Left ventricle myocardium inferior (tissue), 1 donor: ENCODE measurements at regions not wholly inside any gene's neighbourhood (a gene's known extent, or its start where the extent isn't known, plus 50 kb on each side); places are given as distances from the start of the nearest gene placed in this dataset.

Experiments used
- DNase-seq: peaks from one replicate; pipeline ENCODE4 v3.0.0-alpha.2; 2020
- H3K27ac ChIP-seq: fragments of 200-600 bp; replicated peaks from 2 replicates; pipeline ENCODE4 v1.8.0; 2021
- H3K27me3 ChIP-seq: fragments of 200-600 bp; 2 replicates; pipeline ENCODE4 v1.8.0; 2021; ENCODE audit warnings: low read depth
- H3K36me3 ChIP-seq: fragments of 200-600 bp; 2 replicates; pipeline ENCODE4 v1.8.0; 2021
- H3K4me1 ChIP-seq: fragments of 200-600 bp; 2 replicates; pipeline ENCODE4 v1.8.0; 2021
- H3K4me3 ChIP-seq: fragments of 200-600 bp; 2 replicates; pipeline ENCODE4 v1.8.0; 2021; ENCODE audit warnings: mild to moderate bottlenecking, moderate library complexity
- H3K9me3 ChIP-seq: fragments of 200-600 bp; replicated peaks from 2 replicates; pipeline ENCODE4 v1.8.0; 2021
- intact Hi-C: fragments of 100-400 bp; cut with micrococcal nuclease; formaldehyde crosslinking; loops from one replicate; pipeline ENCODE4 v1.11.0; 2022
- TF ChIP-seq, protein P1 (sequence below): fragments of 200-600 bp; IDR thresholded peaks from 2 replicates; pipeline ENCODE4 v1.8.0; 2021; ENCODE audit warnings: antibody characterized with exemption, mild to moderate bottlenecking, borderline replicate concordance
- donor health status: DM: no; HTN: yes; CAD: no; lungs with severe emphysema.

DNA sequence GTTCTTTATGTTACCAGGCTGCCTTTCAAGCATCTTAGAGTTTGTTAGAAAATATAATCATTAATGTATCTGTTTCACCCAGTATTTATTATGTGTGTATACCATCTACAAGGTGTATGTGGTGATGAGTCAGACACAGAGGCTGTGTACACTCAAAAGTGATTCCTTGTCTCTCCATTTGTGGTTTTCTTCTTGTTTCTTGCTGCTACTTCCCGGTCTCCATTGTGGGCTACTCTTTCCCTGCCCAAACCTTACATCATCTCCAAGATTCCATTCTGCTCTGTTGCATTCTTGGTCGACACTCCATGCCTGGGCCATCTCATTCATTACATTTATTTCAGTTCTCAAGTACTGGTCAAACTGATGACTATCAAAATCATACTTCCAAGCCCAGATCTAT, 182.2 kb upstream of the STXBP5 start:
- Histone ChIP-seq H3K4me1 (no peaks in the 10 kb centered on the region), H3K27ac (no peak overlapping the region), H3K4me3 (no peak overlapping the region), H3K36me3 (no peaks in the 10 kb centered on the region), H3K27me3 (no peaks in the 10 kb centered on the region), H3K9me3 (no peaks in the 10 kb centered on the region)
- TF ChIP-seq, protein P1, sequence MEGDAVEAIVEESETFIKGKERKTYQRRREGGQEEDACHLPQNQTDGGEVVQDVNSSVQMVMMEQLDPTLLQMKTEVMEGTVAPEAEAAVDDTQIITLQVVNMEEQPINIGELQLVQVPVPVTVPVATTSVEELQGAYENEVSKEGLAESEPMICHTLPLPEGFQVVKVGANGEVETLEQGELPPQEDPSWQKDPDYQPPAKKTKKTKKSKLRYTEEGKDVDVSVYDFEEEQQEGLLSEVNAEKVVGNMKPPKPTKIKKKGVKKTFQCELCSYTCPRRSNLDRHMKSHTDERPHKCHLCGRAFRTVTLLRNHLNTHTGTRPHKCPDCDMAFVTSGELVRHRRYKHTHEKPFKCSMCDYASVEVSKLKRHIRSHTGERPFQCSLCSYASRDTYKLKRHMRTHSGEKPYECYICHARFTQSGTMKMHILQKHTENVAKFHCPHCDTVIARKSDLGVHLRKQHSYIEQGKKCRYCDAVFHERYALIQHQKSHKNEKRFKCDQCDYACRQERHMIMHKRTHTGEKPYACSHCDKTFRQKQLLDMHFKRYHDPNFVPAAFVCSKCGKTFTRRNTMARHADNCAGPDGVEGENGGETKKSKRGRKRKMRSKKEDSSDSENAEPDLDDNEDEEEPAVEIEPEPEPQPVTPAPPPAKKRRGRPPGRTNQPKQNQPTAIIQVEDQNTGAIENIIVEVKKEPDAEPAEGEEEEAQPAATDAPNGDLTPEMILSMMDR = no peak
- DNase-seq = no peak
- intact Hi-C loops = no loop called here

DNA sequence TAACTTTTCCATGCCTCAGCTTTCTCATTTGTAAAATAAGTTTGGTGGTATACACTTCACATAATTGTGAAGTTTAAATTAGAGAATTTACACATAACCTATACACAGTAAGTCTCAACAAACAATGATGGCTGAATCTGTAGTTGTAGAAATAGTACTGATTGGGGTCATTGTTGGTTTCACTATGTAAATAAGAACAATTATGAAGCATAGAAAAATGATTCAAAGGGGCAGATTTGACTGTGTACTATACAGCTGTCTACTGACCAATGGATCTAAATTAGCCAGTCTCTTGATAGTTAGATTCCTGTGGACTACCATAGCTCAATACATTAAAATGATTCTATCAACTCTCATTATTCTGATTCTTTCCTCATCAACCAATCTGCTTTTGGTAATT, 181.1 kb upstream of the STXBP5 start:
- Histone ChIP-seq H3K27ac (no peak overlapping the region), H3K9me3 (no peaks in the 10 kb centered on the region), H3K36me3 (no peaks in the 10 kb centered on the region), H3K4me3 (no peak overlapping the region), H3K4me1 (no peaks in the 10 kb centered on the region), H3K27me3 (no peaks in the 10 kb centered on the region)
- intact Hi-C loops = no loop called here
- TF ChIP-seq, protein P1 = no peak
- no peak for DNase-seq

DNA sequence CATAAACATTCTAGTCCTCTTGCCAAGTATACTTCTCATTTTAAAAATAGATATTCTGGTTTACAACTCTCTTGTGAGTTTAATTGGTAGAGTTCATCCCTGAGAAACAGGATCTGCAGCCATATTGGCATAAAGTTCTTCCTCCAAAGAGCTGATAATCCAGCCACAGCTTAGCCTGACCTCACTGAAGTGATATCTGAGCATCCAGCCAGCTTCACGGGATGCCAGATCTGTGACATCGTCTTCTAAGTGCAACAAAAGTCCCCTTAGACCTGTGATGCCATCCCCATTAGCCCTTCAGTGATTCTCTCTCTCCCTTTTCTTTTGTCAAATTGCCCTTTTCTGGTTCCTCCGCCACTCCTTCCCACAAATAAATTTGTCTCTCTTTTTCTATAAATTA, 180.6 kb upstream of the STXBP5 start:
- intact Hi-C loops = no loop called here
- no peaks in the 10 kb centered on the region for H3K27me3 ChIP-seq
- H3K27ac ChIP-seq = no peak overlapping the region
- no peak for DNase-seq
- H3K4me3 ChIP-seq = no peak overlapping the region
- H3K4me1 ChIP-seq = no peaks in the 10 kb centered on the region
- TF ChIP-seq, protein P1 = no peak
- H3K9me3 ChIP-seq = no peaks in the 10 kb centered on the region
- no peaks in the 10 kb centered on the region for H3K36me3 ChIP-seq

DNA sequence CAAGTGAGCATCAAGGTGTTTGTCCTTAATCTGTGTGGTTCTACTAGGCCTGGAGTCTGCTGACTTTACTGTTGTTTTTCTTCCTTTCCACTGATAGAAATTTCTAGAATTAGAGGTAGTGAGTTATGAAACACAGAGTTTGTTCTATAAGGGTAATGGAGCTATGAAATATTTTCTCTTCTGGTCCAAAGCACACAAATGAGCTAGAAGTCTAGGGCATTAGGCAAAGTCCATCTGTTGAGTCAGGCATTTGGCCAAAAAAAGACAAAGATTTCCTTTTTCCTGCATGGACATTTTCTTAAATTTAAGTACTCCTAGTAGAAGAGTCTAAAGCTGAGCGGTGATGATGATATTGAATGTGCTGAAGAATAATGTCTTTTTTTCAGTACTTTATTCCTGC, 174.3 kb upstream of the STXBP5 start:
- intact Hi-C loops = no loop called here
- H3K27ac ChIP-seq = no peak overlapping the region
- no peak for DNase-seq
- H3K36me3 ChIP-seq = no peaks in the 10 kb centered on the region
- H3K27me3 ChIP-seq = no peaks in the 10 kb centered on the region
- H3K4me3 ChIP-seq = no peak overlapping the region
- TF ChIP-seq, protein P1 = no peak
- no peaks in the 10 kb centered on the region for H3K9me3 ChIP-seq
- H3K4me1 ChIP-seq = no peaks in the 10 kb centered on the region

DNA sequence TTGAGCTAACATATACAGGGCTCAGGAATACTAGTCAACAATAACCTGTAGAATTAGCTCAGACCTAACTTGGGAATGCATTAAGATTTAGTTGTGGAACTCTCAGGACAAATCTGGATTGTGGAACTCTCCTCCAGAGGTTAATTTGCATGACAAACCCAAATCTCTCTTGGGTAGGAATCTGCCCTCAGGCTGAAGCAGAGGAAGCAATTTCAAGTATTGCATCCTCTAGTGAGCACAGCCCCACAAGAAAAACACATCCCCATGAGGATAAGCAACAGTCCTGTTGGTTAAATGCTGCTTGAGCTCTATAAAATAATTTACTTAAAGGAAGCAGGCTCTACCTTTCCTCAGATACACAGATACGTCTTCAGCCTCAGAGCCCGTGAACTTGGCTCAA, 170.9 kb upstream of the STXBP5 start:
- Histone ChIP-seq H3K27me3 (no peaks in the 10 kb centered on the region), H3K9me3 (no peaks in the 10 kb centered on the region), H3K36me3 (no peaks in the 10 kb centered on the region), H3K4me1 (no peaks in the 10 kb centered on the region), H3K4me3 (no peak overlapping the region), H3K27ac (no peak overlapping the region)
- no peak for DNase-seq
- intact Hi-C loops = no loop called here
- TF ChIP-seq, protein P1 = no peak

DNA sequence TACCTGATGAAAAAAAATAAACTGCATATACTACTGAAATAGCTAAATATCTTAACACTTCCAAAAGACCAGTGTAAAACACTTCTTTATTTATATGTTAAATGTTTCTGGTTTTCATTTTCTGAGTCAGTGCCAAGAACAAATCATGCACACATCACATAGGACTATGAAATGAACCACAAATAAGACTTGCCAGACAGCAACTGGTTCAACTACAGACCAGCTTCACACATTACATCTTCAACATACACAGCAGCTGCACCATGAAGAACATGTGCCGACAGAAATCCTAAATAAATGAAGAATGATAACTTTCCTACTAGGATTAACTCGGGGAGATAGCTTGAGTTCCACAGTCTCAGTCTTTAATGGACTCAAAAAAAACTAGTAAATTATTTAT, 168.3 kb upstream of the STXBP5 start:
- TF ChIP-seq, protein P1 = no peak
- DNase-seq = no peak
- intact Hi-C loops = no loop called here

More for the DNA sequence above, 168.3 kb upstream of the STXBP5 start:
- Histone ChIP-seq H3K36me3 (no peaks in the 10 kb centered on the region), H3K9me3 (no peaks in the 10 kb centered on the region), H3K27me3 (no peaks in the 10 kb centered on the region), H3K27ac (no peak overlapping the region), H3K4me3 (no peak overlapping the region), H3K4me1 (no peaks in the 10 kb centered on the region)
